GM18499 (cell line): ENCODE measurements at regions not wholly inside any gene's neighbourhood (a gene's known extent, or its start where the extent isn't known, plus 50 kb on each side); places are given as distances from the start of the nearest gene placed in this dataset.
"Not testable (repeated sequence)": the region's sequence is repeated elsewhere in the genome, so short reads cannot be mapped to it uniquely, and the experiment has no call there.

Experiments
- ATAC-seq: cut with Tn5 transposase; IDR thresholded peaks from one replicate; pipeline ENCODE4 v1.9.1; 2021; ENCODE audit warnings: moderate number of reproducible peaks; ENCODE audit not compliant: insufficient read depth, unreplicated experiment

DNA sequence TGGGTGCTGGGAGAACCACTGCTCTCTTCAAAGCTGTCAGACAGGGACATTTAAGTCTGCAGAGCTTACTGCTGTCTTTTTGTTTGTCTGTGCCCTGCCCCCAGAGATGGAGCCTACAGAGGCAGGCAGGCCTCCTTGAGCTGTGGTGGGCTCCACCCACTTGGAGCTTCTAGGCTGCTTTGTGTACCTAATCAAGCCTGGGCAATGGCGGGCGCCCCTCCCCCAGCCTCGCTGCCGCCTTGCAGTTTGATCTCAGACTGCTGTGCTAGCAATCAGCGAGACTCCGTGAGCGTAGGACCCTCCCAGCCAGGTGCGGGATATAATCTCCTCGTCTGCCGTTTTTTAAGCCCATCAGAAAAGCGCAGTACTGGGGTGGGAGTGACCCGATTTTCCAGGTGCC, 125.6 kb upstream of the LRATD1 start:
- not testable (repeated sequence) for ATAC-seq

DNA sequence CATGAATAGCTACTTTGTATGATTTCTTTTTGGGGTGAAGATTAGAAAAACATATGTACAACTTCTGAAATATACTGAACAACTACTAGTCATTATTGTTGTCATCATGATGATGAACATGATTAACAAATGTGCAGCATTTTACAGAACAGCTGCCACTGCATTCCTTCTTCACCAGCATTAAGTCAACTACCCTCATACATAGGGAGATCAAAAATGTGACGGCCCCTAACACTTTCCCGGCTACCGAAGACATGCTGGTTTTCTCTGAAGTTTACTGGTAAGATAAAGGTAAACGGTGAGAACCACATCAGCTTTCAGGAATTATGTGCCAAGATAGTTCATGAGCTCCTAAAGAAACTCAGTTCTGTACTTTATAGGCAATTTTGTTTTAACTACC, 121.0 kb upstream of the LRATD1 start:
- ATAC-seq: no peak

DNA sequence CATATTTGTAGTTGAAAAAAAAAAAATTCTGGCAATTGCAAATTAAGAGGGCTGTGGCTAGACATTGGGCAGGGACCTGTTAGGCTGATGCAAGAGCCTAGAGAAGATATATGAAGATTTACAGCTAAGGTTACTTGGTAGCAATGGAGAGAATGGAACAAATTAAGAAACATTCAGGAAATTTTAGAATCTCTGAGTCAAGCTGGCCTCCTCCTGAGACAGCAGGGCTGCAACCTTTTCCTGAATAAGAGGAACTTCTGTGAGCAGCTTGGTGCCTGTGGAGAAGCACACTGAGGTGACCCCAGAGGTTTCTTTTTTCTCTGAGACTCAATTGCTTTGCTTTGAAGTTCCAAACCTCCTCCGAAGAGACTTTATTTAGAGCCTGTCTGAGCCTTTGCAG, 118.6 kb upstream of the LRATD1 start:
- no peak for ATAC-seq

GRCh38 chr2:14516844-14517243, 115.7 kb upstream of the LRATD1 start:
- ATAC-seq: no peak

DNA sequence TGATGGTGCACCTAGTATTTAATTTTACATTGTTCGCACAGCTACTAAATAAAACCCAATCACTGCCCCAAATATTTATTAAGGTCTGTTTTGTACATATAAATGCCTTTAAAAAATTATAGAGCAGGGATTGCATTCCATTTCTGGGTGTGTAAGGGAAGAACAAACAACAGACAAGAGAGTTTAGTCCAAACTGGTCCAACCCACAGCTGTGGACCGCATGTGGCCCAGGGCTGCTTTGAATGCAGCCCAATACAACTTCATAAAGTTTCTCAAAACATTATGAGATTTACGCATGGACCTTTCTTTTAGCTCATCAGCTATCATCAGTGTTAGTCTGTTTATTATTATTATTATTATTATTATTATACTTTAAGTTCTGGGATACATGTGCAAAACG, 114.8 kb upstream of the LRATD1 start:
- no peak for ATAC-seq

DNA sequence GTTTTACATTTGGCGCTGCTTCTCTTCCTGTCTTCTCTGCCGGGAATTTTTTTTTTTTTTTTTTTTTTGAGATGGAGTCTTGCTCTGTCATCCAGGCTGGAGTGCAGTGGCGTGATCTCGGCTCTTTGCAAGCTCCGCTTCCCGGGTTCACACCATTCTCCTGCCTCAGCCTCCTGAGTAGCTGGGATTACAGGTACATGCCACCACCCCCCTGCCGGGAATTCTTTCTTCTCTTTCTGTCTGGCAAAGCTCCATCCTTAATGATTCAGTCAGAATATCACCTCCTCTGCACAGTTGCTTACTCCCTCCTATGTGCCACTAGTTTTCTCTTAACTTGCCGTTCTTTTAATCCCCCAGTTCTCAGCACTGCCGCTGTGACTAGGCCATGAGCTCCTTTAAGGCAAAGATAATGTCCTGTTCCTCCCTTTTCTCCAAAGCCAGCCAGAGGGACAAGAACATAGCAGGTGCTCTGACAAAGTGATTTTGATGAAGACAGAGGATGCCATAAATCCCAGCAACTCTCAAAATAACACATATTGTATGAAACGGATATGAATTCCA, 112.1 kb upstream of the LRATD1 start:
- ATAC-seq: no peak

- ATAC-seq: no peak
Measured at GRCh38 chr2:14524041-14524802, 108.3 kb upstream of the LRATD1 start.

DNA sequence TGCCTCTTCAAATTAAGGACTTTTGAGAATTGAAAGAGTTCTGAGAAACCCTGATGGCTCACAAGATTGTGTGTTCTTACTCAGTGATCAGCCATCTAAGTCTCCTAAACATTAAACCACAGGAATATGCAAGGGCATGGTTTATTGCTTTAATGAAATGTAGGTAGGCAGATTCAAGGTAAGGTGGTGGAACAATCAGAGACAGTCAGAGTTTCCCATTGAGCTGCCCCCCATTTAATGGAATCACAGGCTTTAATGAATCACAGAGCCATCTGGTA, 107.8 kb upstream of the LRATD1 start:
- no peak for ATAC-seq

DNA sequence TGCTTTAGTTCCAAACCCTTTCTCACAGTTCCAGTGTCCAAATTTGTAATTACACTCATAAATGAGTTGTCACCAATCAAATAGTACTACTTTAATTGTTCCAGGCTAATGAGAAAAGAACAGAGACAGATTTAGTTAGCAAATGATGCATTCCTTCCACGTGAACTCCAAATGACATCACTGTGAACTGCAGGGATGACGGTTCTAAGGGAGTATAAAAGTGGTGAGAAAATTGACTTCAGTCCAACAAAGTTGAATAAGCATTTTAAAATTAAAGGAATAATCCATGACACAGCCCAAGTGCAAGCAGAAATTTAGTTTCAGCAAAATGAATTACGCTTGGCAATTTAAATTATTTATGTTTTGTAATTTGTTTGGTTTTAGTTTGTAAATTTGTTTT, 102.0 kb upstream of the LRATD1 start:
- no peak for ATAC-seq

DNA sequence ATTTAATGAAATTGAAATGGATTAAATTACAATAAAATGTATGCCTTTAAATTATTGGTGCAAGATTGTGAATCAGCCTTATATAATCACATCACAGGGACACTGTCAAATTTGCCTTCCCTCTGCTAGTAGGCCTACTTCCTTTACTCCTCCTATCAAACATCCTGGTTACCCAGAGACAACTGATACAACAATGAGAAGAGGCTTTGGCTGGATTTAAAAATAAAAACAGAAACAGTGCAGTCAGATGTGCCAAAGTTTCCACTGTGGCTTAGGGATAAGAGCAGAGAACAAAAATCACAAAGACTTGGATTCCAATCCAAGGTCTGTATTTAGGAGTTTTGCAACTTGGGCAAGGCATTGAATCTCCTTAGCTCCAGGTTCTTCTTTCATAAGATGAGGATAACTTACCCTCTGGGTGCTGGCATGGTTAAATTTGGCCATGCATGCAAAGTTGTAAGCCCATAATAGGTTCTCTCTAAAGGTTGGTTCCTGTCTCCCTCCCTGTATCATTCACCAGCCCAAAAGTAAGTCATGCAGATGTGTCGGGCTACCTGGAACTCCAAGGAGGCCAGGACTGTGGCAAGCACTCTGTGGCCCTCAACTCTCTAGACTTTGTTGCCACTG, 99.3 kb upstream of the LRATD1 start:
- no peak for ATAC-seq

GRCh38 chr2:14535156-14535555, 97.4 kb upstream of the LRATD1 start:
- no peak for ATAC-seq

GRCh38 chr2:14536976-14537375, 95.5 kb upstream of the LRATD1 start:
- ATAC-seq: no peak

GRCh38 chr2:14540015-14540414, 92.5 kb upstream of the LRATD1 start:
- ATAC-seq: no peak

- ATAC-seq: no peak
Measured at GRCh38 chr2:14543284-14543683, 89.2 kb upstream of the LRATD1 start.

DNA sequence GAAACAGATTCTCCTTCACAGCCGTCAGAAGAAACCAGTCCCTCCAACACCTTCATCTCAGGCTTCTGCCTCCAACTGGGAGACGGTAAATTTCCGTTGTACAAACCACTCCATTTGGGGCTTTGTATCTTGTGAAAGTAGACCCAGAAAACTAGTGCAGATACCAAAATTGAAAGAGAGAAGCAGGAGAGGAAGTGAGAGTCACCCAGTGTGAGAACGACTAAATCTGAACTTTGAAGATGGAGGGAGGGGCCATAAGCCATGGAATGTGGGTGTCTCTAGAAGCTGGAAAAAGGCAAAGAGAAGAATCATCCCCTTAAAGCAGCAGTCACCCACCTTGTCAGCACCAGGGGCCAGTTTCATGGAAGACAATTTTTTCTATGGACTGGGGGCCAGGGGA, 88.3 kb upstream of the LRATD1 start:
- no peak for ATAC-seq

DNA sequence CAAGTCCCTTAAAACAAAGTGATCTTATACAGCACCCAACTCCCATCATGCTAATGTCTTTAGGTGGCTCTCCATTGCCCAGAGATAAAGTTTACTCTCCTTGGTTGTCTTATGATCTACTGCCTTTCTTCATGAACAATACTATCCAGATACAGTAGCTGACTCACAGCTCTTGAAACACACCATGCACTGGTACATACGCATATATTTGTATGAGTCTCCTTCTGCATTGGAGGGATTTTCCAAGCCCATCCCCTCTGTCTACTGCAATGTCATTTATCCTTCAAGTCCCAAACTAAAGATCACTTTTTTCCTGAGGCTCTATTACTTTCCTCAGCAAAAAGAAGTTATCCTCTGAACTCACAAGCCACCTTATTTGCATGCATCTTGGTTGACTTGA, 84.7 kb upstream of the LRATD1 start:
- no peak for ATAC-seq

DNA sequence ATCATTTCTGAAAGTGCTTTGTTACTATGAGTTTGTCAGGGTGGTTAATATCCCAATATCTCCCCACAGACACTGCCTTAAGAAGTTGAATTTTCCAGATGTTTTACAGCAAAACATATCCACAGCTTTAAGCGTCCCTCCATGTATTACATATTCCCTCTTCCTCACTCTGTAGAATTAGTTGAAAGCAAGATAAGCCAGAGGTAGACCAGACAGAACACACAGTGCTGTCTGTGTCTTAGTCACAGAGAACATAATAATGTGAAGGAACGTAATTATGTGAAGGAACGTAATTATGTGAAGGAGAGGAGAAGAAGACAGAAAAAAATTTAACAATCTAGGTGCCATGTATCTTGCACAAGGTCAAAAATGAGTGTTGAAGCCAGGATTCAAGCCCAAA, 81.9 kb upstream of the LRATD1 start:
- no peak for ATAC-seq

GRCh38 chr2:14551069-14551468, 81.4 kb upstream of the LRATD1 start:
- no peak for ATAC-seq

GRCh38 chr2:14552286-14552685, 80.2 kb upstream of the LRATD1 start:
- no peak for ATAC-seq

DNA sequence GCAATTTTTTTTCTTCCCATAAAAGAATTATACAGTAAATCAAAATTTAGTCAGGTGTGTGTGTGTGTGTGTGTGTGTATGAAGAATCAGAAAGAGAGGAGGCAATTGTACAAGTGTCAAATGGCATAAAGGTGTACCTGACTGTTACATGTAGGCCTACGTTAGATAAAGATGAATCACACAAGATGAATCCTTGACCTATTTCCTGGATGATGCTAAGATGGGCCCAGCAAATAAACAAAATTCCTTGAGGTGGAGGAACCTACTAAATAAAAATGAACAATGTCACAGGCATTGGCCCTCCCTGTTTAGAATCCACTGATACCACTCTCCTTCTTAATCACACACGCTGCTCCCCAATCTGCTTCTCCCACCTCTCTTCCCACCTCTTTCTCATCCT, 79.7 kb upstream of the LRATD1 start:
- ATAC-seq: no peak

DNA sequence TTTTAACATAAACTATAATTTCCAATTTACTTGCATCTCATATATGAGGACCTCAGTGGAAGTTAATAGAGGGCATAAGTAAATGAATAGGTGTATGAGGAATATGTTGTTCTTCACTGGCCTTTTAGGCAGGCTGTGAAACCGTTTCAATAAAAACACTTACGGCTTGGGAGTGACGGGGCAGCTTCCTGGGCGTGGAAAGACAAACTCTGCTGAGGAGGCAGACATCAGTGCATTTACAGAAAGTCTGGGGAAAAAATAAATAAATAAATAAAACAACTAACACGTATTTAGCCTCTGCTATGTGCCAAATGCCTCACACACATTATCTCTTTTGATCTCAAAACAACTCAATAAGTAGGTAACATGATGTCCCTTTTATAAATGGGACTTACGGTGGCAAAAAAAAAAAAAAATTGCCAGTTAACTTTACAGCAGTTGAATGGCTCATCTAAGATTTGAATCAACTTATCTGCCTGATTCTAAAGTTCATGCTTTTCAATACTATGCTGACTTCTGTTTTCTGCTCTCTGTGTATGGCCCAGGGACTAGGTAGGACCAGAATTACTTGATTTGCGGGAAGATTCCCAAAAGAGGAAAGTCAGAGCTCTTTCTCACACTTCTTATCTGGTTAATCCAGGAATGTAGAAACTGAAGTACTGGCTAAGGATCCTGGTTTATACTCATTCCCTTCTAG, 77.5 kb upstream of the LRATD1 start:
- no peak for ATAC-seq

DNA sequence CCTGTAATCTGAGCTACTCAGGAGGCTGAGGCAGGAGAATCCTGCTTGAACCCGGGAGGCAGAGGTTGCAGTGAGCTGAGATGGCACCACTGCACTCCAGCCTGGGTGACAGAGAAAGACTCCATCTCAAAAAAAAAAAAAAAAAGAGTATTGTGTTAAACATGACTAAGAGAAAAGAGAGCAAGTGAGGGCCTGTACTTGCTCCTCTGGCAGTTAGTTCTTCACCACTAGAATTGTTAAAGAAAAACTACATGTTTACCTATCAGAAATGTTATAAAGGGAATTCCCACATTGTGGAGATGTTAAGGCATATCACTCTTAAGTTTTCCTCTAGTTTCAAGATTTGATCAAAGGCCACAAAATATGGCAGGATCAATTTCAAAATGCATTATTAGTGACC, 75.4 kb upstream of the LRATD1 start:
- ATAC-seq: no peak
